NK-92 (cell line): ENCODE measurements at regions not wholly inside any gene's neighbourhood (a gene's known extent, or its start where the extent isn't known, plus 50 kb on each side); places are given as distances from the start of the nearest gene placed in this dataset.
"Not testable (repeated sequence)": the region's sequence is repeated elsewhere in the genome, so short reads cannot be mapped to it uniquely, and the experiment has no call there.

Experiments used
- DNase-seq: peaks from one replicate; lab custom pipeline; 2025; ENCODE audit not compliant: unreplicated experiment; lab: John Stamatoyannopoulos, UW

- DNase-seq = no peak
These were observed 666.0 kb upstream of the RAG2 start for GRCh38 chr11:37264060-37264459.

GRCh38 chr11:37263467-37263866, 665.4 kb upstream of the RAG2 start:
- DNase-seq = not testable (repeated sequence)

DNA sequence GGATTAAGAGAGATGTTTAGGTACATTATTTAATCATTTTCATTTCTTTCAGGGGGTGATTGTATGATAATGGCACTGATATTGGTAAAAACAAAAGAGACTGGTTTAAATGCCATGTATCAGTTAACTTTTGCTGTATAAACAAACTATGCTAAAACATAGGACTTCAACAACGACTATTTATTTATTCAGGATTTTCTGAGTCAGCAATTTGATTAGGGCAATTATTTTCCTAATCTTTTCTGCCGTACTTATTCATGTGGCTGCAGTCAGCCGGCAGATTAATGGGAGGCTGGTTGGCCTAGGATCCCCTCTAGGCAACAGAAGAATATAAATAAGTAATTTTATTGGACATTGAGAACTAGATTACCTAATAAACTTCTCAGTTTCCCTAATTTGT, 661.7 kb upstream of the RAG2 start:
- DNase-seq = no peak

DNA sequence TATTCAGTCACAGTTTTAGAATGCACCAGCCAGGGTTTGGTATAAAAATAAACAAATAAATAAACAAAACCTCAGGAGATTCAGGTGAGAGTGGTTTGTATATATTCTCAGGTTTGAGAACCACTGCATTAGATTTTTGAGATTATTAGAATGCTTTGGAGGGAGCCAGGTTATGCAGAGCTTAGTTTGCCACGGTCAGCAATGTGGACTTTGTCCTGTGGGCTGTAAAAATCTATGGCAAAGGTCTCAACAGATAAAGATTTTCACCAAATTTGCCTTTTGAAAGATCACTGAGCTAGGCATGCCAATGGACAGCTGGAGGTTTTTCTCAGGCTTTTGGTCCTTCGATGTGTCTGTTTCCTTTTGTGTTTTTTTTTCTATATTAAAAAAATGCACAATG, 650.1 kb upstream of the RAG2 start:
- DNase-seq = no peak

GRCh38 chr11:37246092-37246491, 648.1 kb upstream of the RAG2 start:
- not testable (repeated sequence) for DNase-seq

DNA sequence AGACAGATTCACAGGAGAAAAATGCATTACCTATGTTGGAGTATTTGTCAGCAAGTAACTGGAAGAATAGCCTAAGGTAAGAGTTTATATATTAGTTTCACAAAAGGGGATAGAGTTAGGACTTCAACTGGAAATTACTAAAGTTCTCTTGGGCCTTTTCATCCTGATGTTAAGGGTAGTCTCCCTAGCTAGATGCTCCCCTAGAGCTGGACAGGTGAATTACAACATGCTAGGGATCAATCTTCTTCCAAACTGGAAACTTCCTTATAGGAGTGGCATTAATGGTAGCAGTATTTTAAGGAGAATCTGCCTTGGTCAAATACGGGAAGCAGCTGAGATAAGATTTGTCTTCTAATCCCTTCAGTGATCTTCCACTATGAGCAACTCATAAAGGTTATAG, 632.8 kb upstream of the RAG2 start:
- DNase-seq = no peak

DNA sequence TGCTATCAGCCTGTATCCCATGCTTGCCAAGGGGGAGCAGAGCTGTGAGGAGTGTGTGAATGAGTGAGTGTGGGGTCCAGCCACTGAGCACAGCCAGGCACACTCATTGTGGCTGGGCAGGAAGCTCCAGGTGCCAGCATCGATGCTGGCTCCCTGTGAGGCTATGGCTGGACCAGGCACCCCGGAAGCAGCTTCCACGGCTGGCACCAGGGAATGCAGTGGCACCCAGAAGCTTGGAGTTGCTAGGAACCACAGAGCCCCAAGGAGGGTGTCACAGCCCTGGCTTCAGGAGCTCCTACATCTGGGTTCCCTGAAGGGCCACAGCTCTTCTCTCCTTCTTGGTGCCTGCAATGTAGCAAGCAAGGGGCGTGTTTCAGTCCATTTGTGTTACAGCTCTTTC, 625.9 kb upstream of the RAG2 start:
- DNase-seq = no peak

DNA sequence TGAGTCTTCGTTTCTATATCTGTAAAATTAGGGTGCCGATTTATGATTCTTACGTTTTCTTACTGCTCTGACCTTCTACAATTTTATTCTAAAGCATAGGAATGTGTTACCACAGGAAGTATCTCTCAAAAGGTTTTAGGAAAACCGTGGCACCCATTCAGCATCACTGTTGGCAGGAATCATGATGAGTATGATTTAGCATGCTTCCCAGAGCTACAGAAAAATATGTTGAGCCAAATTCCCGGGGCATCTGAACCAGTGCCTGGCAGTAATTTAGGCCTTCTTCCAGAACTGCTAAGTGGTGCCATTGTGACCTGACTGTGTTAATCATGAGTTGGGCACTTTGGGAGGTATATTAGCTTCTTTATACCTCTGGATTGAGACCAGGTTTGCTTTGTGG, 605.0 kb upstream of the RAG2 start:
- no peak for DNase-seq

GRCh38 chr11:37199082-37199481, 601.0 kb upstream of the RAG2 start:
- no peak for DNase-seq

DNA sequence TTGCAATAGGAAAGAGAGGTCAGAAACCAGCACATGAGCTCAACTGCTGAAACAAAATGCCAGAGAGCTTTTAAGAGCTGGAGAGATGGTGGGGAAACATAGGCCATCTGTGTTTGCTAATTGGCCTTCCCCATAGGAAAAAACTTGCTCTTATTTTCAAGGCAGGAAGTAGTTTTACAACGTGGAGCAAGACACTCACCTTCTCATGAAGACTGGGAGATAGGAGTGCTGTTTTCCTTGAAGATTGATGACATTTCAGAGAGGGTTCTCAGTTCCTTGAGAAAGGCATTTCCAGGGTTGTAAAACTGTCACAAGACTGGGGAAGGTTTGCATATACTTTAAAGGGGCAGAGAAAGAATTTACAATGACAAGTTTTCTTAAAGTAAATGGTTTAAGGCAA, 586.3 kb upstream of the RAG2 start:
- DNase-seq = no peak

GRCh38 chr11:37182031-37182430, 584.0 kb upstream of the RAG2 start:
- DNase-seq = no peak

DNA sequence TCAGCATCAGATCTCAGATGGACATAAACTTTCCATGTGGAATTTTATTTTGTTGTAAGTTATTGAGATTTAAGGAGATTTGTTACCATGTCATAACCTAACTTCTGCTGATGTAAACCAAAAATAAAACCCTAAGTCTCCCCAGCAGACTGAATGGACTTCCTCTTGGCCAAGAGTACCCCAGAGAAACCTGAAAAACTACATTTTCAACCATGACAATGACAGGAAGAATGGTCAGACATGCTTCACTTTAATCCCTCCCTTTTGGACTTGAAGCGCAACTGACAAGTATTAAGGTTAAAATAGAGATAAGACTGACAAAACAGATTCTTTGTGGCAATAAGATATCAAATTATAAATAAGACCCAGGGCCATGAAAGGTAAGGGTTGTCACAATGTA, 579.7 kb upstream of the RAG2 start:
- no peak for DNase-seq

DNA sequence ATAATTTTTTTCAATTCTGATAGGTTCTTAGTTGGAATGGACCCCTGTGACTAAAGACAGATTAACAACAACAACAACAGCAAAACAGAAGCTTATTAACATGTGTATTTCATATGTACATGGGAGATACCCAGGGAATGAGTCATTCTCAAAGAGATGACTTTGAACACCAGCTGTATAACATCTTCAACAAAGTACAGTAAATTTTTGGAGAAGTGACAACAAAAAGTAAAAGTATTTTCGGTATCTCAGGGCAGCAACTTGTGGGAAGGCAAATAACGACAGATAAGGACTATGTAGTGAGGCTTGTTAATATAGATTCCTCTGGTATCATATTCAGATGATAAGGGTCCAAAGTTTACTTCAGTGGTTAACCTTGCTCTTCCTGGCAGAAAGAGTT, 573.4 kb upstream of the RAG2 start:
- DNase-seq = no peak

DNA sequence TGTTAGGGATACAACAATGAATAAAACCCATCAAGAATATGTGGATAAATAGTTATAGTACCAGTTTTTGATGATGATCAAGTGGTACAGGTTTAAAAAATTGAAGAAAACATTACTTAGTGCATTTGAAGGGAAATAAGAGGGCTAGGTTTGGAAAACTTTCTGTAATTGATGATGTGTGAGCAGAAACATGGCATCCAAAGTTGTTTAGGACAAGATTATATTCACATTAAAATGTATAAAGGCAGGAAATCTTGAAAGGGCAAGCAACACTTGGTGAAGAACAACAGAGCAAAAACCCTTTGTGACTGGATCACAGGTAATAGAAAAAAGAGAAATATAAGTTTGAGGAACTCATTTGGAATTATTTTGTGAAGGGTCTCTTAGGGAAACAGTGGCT, 572.3 kb upstream of the RAG2 start:
- no peak for DNase-seq

DNA sequence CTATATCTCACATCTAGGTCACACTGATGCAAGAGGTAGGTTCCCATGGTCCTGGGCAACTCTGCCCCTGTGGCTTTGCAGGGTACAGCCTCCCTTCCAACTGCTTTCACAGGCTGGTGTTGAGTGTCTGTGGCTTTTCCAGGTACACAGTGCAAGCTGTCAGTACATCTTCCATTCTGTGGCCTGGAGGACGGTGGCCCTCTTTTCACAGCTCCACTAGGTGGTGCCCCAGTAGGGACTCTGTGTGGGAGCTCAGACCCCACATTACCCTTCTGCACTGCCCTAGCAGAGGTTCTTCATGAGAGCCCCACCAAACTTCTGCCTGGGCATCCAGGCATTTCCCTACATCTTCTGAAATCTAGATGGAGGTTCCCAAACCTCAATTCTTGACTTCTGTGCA, 547.4 kb upstream of the RAG2 start:
- not testable (repeated sequence) for DNase-seq

DNA sequence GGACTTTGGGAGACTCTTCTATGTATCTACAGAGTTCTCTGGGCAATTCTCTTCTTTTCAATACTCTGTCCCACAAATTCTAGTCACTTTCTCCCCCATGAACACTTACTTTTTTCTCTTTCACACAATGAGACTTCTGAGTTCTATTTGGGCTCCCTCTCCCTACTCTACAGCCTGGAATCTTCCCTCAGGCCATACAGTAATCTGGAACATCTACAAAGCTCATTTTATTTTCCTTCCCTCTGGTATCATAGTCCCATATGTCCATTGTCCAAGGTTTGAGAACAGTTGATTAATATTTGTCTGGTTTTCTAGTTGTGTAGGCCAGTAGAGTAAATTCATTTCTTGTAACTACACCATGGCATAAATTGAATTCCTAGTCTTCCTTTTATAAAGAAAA, 544.6 kb upstream of the RAG2 start:
- DNase-seq = no peak

- no peak for DNase-seq
These were observed 543.7 kb upstream of the RAG2 start for GRCh38 chr11:37141707-37142106.

DNA sequence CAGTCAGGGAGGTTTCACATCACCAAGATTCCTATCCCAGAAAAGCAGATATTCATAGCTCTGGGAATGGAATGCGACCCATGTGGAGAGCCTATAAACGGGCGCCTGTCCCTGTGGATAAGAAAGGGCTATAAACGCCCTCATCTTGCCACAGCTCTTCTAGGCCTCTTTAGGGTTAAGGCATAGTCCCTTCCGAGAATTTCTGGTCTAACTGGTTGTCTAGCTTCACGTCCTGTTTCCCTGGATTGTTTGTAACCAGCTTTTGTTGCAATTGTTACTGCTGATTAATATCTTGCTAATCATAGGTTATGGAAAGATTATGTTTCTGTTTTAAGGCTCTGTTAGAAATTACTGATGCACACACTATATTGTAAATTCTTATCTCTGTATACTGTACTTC, 537.6 kb upstream of the RAG2 start:
- DNase-seq = not testable (repeated sequence)

DNA sequence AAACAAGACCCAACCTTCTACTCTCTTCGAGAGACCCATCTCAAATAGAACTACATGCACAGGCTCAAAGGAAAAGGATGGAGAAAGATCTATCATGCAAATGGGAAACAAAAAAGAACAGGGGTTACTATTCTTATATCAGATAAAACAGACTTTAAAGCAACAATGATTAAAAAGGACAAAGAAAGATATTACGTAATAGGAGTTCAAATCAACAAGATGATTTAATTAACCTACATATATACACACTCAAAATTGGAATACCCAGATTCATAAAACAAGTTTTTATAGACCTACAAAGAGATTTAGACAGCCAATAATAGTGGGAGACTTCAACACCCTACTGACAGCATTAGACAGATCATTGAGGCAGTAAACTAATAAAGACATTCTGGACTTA, 536.6 kb upstream of the RAG2 start:
- no peak for DNase-seq

DNA sequence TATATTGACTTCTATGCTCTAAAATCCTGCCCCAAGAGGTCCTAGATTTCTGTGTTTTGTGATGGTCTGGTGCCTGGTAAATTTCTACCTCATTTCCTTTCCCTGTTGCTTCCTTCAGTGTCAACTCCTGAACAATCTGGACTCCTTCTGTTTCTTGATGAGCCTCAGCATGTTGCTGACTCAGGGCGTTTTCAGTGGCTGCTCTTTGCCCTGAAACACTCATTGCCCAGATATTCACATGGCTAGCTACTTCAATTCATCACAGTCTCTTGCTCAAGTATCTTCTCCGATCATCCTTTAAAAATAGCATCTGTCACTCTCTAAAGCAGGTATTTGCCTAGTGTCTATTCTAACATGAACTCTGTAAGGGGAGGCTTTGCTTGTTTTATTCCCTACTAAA, 526.3 kb upstream of the RAG2 start:
- DNase-seq = no peak

GRCh38 chr11:37115963-37116362, 517.9 kb upstream of the RAG2 start:
- DNase-seq = no peak

GRCh38 chr11:37110385-37110784, 512.3 kb upstream of the RAG2 start:
- DNase-seq = no peak

DNA sequence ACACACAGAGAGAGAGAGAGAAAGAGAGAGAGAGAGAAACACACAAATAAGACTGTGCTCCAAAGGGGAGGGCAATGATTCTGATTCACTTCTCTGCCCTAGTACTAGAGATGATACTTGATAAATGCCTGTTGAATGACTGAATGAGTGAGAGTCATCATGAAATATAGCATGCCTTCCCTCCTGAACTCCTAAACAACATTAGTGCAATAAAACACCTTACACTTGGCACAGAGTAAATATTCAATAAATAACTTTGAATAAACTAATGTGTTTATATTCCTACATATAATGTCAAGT, 511.2 kb upstream of the RAG2 start:
- DNase-seq = no peak
